ENCODE measurements at regions not wholly inside any gene's neighbourhood (a gene's known extent, or its start where the extent isn't known, plus 50 kb on each side); places are given as distances from the start of the nearest gene placed in this dataset.

DNA sequence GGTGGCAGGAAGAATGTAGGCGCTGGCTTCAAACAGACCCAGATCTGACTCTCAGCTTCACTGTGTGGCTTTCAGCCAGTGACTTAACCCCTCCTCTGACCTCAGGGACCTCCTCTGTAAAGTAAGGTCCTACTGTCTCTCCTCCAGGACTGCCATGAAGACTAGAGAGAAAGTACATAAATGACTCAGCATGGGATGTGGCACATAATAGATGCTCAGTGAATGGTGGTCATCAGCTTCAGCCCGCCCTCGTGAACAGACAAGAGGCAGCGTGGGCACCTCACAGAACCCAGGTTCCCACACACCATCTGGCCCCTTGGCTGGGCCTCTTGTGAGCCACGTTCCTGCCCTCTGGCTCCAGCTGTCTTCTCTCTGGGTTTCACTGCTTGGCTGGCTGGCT is 126.0 kb downstream of the SYF2 start:
- TF ChIP-seq, protein P1, sequence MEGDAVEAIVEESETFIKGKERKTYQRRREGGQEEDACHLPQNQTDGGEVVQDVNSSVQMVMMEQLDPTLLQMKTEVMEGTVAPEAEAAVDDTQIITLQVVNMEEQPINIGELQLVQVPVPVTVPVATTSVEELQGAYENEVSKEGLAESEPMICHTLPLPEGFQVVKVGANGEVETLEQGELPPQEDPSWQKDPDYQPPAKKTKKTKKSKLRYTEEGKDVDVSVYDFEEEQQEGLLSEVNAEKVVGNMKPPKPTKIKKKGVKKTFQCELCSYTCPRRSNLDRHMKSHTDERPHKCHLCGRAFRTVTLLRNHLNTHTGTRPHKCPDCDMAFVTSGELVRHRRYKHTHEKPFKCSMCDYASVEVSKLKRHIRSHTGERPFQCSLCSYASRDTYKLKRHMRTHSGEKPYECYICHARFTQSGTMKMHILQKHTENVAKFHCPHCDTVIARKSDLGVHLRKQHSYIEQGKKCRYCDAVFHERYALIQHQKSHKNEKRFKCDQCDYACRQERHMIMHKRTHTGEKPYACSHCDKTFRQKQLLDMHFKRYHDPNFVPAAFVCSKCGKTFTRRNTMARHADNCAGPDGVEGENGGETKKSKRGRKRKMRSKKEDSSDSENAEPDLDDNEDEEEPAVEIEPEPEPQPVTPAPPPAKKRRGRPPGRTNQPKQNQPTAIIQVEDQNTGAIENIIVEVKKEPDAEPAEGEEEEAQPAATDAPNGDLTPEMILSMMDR (IDR thresholded peaks at IDR 0.05) = no peak
- no peak for TF ChIP-seq ZFX (IDR thresholded peaks at IDR 0.05; ENCODE audit: borderline replicate concordance)
